SH-SY5Y (cell line): ENCODE measurements at regions not wholly inside any gene's neighbourhood (a gene's known extent, or its start where the extent isn't known, plus 50 kb on each side); places are given as distances from the start of the nearest gene placed in this dataset.

Source experiments
- GATA2 ChIP-seq: IDR thresholded peaks from 2 replicates; pipeline ENCODE4 v1.6.1; 2011; ENCODE audit warnings: mild to moderate bottlenecking, low read depth, low read length
- GATA3 ChIP-seq: IDR thresholded peaks from 2 replicates; pipeline ENCODE4 v1.6.1; 2011; ENCODE audit warnings: low read depth, mild to moderate bottlenecking, low read length, moderate library complexity

DNA sequence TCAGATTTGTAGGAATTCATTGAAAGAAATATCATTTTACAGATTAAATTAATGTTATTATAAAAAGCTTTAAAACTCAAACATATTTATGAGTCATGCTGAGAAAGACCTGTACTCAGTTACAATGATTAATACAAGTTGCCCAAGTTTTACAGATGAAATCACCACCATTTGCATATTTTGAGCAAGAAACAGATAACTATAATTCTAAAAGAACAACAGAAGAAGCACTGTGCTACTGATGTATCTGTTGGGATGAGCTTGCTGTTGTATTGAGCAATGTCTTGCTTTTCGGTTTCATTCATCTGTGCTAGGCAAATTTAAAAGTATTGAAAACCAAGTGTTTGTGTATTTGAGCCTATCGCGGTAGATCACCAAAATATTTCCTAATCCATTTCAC, 1589.1 kb upstream of the ZEB2 start:
- TF ChIP-seq GATA2 (no peak), GATA3 (no peak)
